Caco-2 (cell line): ENCODE measurements at regions not wholly inside any gene's neighbourhood (a gene's known extent, or its start where the extent isn't known, plus 50 kb on each side); places are given as distances from the start of the nearest gene placed in this dataset.

Experiments used
- BruUV-seq: library from RNA; stranded (reverse); fragments of 400-500 nt; replicated peaks from 2 replicates; lab custom pipeline; 2021; lab: Mats Ljungman, UMichigan
- CTCF ChIA-PET: fragments of 300-600 bp; sonication (Branson Sonifier 250); formaldehyde crosslinking; loops from one replicate; lab custom pipeline; 2022; ENCODE audit warnings: antibody characterized with exemption; lab: Charles Lee
- POLR2A ChIA-PET: fragments of 300-600 bp; sonication (Branson Sonifier 250); formaldehyde crosslinking; loops from one replicate; lab custom pipeline; 2022; ENCODE audit warnings: antibody characterized with exemption; lab: Charles Lee
- DNase-seq, 2 experiments: peaks; one replicate each; pipeline versions ENCODE4 v3.0.0 to v3.0.0-alpha.2; 2020 to 2022
- H3K27me3 ChIP-seq: replicated peaks from 2 replicates; pipeline ENCODE4 v1.6.0; 2011; ENCODE audit warnings: low read length; ENCODE audit not compliant: control insufficient read depth, insufficient read depth
- H3K36me3 ChIP-seq: 2 replicates; pipeline ENCODE4 v1.5.1; 2011; ENCODE audit warnings: low read length; ENCODE audit not compliant: control insufficient read depth, insufficient read depth
- H3K4me1 ChIP-seq: fragments of 250-450 bp; sonication (Bioruptor Pico); 2 replicates; pipeline ENCODE4 v1.5.1; 2020; ENCODE audit warnings: mild to moderate bottlenecking
- H3K4me3 ChIP-seq: 2 replicates; pipeline ENCODE4 v1.5.1; 2011; ENCODE audit warnings: low read depth, mild to moderate bottlenecking, control low read depth, low read length
- H3K9me3 ChIP-seq: fragments of 250-450 bp; sonication (Bioruptor Pico); 2 replicates; pipeline ENCODE4 v1.5.1; 2020; ENCODE audit warnings: mild to moderate bottlenecking, moderate library complexity
- H3K27ac Mint-ChIP-seq: one replicate; pipeline ENCODE4 v1.8.0; 2022; ENCODE audit warnings: mixed read lengths; ENCODE audit not compliant: unreplicated experiment
- H3K27me3 Mint-ChIP-seq: one replicate; pipeline ENCODE4 v1.8.0; 2022; ENCODE audit warnings: mixed read lengths; ENCODE audit not compliant: insufficient read depth, unreplicated experiment
- H3K36me3 Mint-ChIP-seq: one replicate; pipeline ENCODE4 v1.8.0; 2022; ENCODE audit warnings: mild to moderate bottlenecking, mixed read lengths; ENCODE audit not compliant: insufficient read depth, unreplicated experiment
- H3K4me1 Mint-ChIP-seq: one replicate; pipeline ENCODE4 v1.8.0; 2022; ENCODE audit warnings: low read depth, mixed read lengths; ENCODE audit not compliant: unreplicated experiment
- H3K4me3 Mint-ChIP-seq: one replicate; pipeline ENCODE4 v1.8.0; 2022; ENCODE audit warnings: mild to moderate bottlenecking, moderate library complexity, mixed read lengths; ENCODE audit not compliant: unreplicated experiment
- H3K9me3 Mint-ChIP-seq: one replicate; pipeline ENCODE4 v1.8.0; 2022; ENCODE audit warnings: mixed read lengths; ENCODE audit not compliant: unreplicated experiment
- intact Hi-C: fragments of 100-400 bp; cut with micrococcal nuclease; formaldehyde crosslinking; loops from one replicate; pipeline ENCODE4 v1.10.0; 2022; ENCODE audit not compliant: unreplicated experiment
- TF ChIP-seq, protein P1 (sequence below), 2 experiments: fragments of 200-600 bp in 1 of 2; IDR thresholded peaks; 1 replicate in 1 of 2; 2 replicates in 1 of 2; pipeline versions ENCODE4 v1.5.1 to v1.8.0; 2011 to 2022; ENCODE audit warnings: antibody characterized with exemption in 1 of 2, control low read depth in 1 of 2, inconsistent platforms in 1 of 2, low read depth in 1 of 2, low read length in 1 of 2, mild to moderate bottlenecking in 1 of 2, moderate library complexity in 1 of 2; ENCODE audit not compliant: insufficient read depth in 1 of 2, severe bottlenecking in 1 of 2, unreplicated experiment in 1 of 2

DNA sequence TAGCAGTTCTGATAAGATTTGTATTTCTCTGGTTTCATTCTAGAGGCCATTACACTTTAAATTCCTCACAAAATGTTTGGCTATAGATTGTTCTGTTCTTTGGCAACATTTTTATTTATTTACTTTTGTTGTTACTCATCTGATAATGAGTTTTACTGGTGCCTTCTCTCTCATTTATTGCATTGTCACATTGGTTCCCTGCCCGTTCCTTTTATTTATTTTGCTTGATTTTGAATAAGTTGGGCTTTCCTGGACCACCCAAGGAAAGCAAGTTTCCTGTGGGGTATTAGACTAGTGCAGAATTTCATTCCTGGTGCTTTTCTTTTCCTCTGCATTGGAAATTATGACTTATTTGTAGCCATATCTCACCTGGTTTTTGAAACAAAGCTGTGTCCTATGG lies 232.0 kb downstream of the SOCS6 start:
- H3K36me3 Mint-ChIP-seq = no peaks in the 10 kb centered on the region
- peaks cover 14% of the 10 kb centered on the region for H3K4me1 ChIP-seq
- CTCF ChIA-PET = no interaction called here
- no peaks in the 10 kb centered on the region for H3K9me3 ChIP-seq
- peaks cover 8% of the 10 kb centered on the region for H3K4me1 Mint-ChIP-seq
- H3K9me3 Mint-ChIP-seq = no peaks in the 10 kb centered on the region
- no peak overlapping the region for H3K27ac Mint-ChIP-seq
- no peak for DNase-seq
- H3K36me3 ChIP-seq = no peaks in the 10 kb centered on the region
- no TSS peak for BruUV-seq
- H3K4me3 ChIP-seq = no peak overlapping the region
- no peaks in the 10 kb centered on the region for H3K27me3 ChIP-seq
- POLR2A ChIA-PET = no interaction called here
- intact Hi-C loops = no loop called here
- H3K4me3 Mint-ChIP-seq = no peak overlapping the region
- H3K27me3 Mint-ChIP-seq = no peaks in the 10 kb centered on the region
- TF ChIP-seq, protein P1, sequence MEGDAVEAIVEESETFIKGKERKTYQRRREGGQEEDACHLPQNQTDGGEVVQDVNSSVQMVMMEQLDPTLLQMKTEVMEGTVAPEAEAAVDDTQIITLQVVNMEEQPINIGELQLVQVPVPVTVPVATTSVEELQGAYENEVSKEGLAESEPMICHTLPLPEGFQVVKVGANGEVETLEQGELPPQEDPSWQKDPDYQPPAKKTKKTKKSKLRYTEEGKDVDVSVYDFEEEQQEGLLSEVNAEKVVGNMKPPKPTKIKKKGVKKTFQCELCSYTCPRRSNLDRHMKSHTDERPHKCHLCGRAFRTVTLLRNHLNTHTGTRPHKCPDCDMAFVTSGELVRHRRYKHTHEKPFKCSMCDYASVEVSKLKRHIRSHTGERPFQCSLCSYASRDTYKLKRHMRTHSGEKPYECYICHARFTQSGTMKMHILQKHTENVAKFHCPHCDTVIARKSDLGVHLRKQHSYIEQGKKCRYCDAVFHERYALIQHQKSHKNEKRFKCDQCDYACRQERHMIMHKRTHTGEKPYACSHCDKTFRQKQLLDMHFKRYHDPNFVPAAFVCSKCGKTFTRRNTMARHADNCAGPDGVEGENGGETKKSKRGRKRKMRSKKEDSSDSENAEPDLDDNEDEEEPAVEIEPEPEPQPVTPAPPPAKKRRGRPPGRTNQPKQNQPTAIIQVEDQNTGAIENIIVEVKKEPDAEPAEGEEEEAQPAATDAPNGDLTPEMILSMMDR (IDR thresholded peaks at IDR 0.05; ENCODE audit: insufficient read depth in 1 of 2, low read depth in 1 of 2, low read length in 1 of 2, severe bottlenecking in 1 of 2, unreplicated experiment in 1 of 2) = no peak

DNA sequence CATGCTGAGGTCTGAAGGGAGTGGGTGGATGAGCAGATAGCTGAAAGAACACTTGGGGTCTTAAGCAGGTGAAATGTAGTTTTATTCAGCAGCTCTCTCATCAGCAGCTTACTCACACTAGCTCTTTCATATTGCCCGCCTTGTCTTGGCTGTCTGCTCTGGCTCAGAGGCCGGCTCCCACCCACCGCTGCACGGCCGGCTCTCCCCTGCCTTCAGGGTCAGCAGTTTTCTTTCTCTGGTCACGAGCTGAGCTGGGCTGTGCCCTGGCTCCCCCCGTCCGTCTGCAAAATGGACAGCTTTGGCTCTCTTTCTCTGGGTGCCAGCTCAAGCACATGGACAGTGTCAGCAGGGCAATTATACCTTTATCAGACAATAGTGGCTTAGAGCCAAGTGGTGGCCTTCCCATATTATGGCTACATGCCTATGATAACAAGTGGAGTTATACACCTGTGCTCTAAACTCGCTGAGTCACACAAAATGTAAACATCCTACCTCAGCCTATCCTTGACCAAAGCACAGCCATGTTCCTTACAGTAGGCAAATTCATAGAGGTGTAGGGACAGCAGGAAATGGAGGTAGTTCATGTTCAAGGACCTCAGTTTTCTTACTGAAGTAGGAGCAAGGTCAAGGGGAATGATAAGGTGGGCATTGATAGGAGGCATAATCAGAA lies 224.8 kb downstream of the SOCS6 start:
- Mint-ChIP-seq H3K36me3 (no peaks in the 10 kb centered on the region), H3K9me3 (no peaks in the 10 kb centered on the region), H3K27ac (no peak overlapping the region), H3K27me3 (peaks cover 2% of the 10 kb centered on the region), H3K4me1 (no peaks in the 10 kb centered on the region), H3K4me3 (no peak overlapping the region)
- BruUV-seq = no TSS peak
- TF ChIP-seq, protein P1 (IDR thresholded peaks at IDR 0.05; ENCODE audit: insufficient read depth in 1 of 2, low read depth in 1 of 2, low read length in 1 of 2, severe bottlenecking in 1 of 2, unreplicated experiment in 1 of 2) = no peak
- intact Hi-C loops = no loop called here
- DNase-seq = no peak
- Histone ChIP-seq H3K9me3 (no peaks in the 10 kb centered on the region), H3K4me1 (no peaks in the 10 kb centered on the region), H3K36me3 (no peaks in the 10 kb centered on the region), H3K4me3 (no peak overlapping the region), H3K27me3 (no peaks in the 10 kb centered on the region)
- POLR2A ChIA-PET = no interaction called here
- CTCF ChIA-PET = no interaction called here

DNA sequence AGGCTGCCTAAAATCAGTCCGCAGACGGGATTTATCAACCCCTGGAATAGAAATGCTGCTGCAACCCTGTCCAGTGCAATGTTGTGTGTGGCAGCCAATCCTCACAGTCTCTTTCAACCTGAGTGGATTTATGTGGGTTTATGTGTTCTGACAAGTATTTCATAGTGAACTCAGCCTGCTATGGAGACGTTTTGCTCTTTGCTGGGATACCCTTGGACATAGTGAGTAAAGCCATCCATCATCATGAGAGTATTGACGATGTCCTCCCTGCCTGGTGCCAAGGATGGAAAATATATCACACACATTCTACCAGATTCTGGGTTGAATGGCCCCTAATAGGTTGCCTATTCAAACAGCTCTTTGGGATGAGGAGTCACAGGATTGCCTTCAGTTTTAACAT lies 219.1 kb downstream of the SOCS6 start:
- CTCF ChIA-PET = no interaction called here
- intact Hi-C loops = no loop called here
- TF ChIP-seq, protein P1 (IDR thresholded peaks at IDR 0.05; ENCODE audit: insufficient read depth in 1 of 2, low read depth in 1 of 2, low read length in 1 of 2, severe bottlenecking in 1 of 2, unreplicated experiment in 1 of 2) = no peak
- H3K4me1 Mint-ChIP-seq = no peaks in the 10 kb centered on the region
- Histone ChIP-seq H3K36me3 (no peaks in the 10 kb centered on the region), H3K27me3 (no peaks in the 10 kb centered on the region), H3K9me3 (no peaks in the 10 kb centered on the region), H3K4me1 (no peaks in the 10 kb centered on the region), H3K4me3 (no peak overlapping the region)
- H3K27ac Mint-ChIP-seq = no peak overlapping the region
- BruUV-seq = no TSS peak
- POLR2A ChIA-PET = no interaction called here
- peaks cover 3% of the 10 kb centered on the region for H3K27me3 Mint-ChIP-seq
- no peak overlapping the region for H3K4me3 Mint-ChIP-seq
- no peak for DNase-seq
- no peaks in the 10 kb centered on the region for H3K9me3 Mint-ChIP-seq
- H3K36me3 Mint-ChIP-seq = no peaks in the 10 kb centered on the region
